Ecto neural progenitor cell (in vitro differentiated cells): ENCODE measurements at regions not wholly inside any gene's neighbourhood (a gene's known extent, or its start where the extent isn't known, plus 50 kb on each side); places are given as distances from the start of the nearest gene placed in this dataset.

ENCODE experiments used
- DNase-seq: peaks from one replicate; pipeline ENCODE4 v3.0.0-alpha.2; 2018; ENCODE audit warnings: low spot score

- no peak for DNase-seq
Measured at GRCh38 chr1:115492019-115492595, 149.7 kb upstream of the VANGL1 start.

- no peak for DNase-seq
Measured at GRCh38 chr1:115491298-115492018, 150.3 kb upstream of the VANGL1 start.

GRCh38 chr1:115479055-115479482, 141.0 kb upstream of the NGF start:
- DNase-seq: no peak

DNA sequence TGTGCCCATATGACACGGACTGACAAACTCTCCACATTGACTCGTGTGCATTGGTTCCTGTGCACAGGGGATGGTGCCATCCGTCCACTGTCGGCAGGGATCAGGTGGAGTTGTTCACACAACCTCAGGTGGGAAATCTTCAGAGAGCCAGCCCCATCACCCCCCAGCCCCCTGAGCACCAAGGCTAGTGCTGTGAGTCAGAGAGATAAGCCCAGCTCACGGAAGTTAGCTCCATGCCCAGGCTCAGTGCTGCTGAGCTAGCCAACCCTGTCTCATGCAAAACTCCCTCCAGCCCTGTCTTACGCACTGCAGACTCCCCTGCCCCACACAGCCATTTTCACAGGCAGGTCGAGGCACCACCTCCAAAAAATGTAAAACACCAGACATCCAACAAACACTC, 139.0 kb upstream of the NGF start:
- no peak for DNase-seq

DNA sequence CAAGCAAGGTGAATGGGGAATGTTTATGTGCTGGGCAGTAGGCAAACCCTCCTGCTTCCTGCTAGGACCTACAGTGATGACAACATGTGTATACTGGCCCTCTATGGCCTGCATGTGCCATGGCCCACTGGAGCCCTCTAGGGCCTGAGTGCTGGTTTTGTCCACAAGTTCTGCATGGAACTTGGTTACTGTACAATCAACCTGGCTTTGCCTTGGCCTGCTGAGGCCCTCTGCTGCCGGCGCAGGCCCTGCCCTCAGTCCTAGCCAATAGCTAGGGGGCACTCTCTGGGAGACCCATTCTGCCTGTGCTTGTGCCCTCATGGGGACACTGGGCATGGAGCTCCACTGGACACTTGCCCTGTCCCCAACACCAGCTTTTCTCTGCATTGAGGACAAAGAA, 138.6 kb upstream of the NGF start:
- DNase-seq: peak; percentile 34

GRCh38 chr1:115475901-115476300, 137.9 kb upstream of the NGF start:
- DNase-seq: no peak

GRCh38 chr1:115475252-115475651, 137.2 kb upstream of the NGF start:
- peak; percentile 13 for DNase-seq

DNA sequence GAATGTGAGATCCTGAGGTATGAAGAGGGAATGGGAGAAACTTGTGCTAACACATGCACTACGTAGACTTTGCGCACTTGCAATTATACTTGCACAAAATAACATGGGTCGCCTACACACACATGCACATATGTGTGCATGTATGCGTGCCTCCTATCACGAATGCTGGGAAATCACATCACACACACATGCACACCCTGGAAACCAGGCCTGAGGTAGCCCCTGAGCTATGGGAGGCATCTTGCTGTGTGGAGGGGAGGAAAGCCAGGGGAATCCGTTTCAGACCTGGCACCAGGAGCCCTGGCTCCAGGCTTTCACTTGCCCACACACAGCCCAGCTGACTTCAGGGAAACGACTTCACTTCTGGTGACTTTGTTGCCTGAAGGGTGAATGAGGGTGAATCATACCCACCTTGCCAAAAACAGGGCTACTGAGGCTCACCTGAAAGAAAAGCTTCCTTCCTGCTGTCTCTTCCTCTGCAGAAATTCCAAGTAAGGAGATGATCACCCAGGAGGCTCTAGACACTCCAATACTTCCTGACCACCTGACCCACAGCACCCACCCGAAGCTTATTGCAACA, 136.0 kb upstream of the NGF start:
- DNase-seq: peak; percentile 28

GRCh38 chr1:115469703-115470476, 131.8 kb upstream of the NGF start:
- peak; percentile 70 for DNase-seq

- DNase-seq: no peak
Measured at GRCh38 chr1:115467790-115468189, 129.7 kb upstream of the NGF start.

DNA sequence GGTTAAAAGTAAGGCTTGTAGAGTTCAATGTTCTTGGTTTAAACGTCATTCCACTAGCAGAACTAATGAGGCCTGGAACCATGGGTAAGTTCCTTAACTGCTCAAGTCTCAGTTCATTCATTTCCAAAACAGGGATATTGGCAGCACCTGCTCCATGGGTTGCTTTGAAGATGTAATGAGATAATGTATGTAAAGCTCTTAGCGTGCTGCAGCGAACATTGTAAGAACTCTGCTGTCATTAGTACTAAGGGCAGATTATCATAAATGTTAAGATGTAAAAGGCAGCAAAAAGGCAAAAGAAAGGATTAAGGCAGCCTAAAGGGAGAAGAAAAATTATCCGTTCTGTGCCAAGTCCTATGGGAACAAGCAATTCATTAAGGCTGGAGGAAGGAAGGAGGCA, 129.1 kb upstream of the NGF start:
- DNase-seq: no peak

- no peak for DNase-seq
Measured at GRCh38 chr1:115466433-115466832, 128.4 kb upstream of the NGF start.

GRCh38 chr1:115465802-115466363, 127.8 kb upstream of the NGF start:
- DNase-seq: no peak

GRCh38 chr1:115463347-115463746, 125.3 kb upstream of the NGF start:
- peak; percentile 22 for DNase-seq

- DNase-seq: no peak
Measured at GRCh38 chr1:115462566-115463076, 124.6 kb upstream of the NGF start.

- DNase-seq: no peak
Measured at GRCh38 chr1:115461526-115461925, 123.5 kb upstream of the NGF start.

DNA sequence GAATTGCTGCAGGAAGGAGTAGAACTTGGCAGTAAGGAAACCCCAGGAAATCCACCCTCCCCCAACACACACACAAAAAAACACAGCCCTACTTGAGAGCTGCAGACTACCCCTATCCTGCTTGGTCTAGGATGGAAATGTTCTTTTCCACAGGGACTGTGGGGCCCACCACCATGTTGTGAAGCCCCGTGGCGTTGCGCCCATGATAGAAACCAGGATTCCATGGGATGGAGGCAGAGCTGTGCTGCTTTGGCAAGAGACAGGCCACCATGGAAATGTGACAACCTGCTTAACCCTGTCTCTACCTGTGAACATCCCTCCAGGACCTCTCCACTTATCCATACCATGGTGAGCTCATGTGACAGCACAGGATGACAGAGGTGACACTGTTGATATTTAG, 121.1 kb upstream of the NGF start:
- DNase-seq: no peak

GRCh38 chr1:115458426-115459114, 120.5 kb upstream of the NGF start:
- DNase-seq: no peak

- DNase-seq: no peak
Measured at GRCh38 chr1:115457289-115457688, 119.2 kb upstream of the NGF start.

- DNase-seq: no peak
Measured at GRCh38 chr1:115456441-115456961, 118.5 kb upstream of the NGF start.

DNA sequence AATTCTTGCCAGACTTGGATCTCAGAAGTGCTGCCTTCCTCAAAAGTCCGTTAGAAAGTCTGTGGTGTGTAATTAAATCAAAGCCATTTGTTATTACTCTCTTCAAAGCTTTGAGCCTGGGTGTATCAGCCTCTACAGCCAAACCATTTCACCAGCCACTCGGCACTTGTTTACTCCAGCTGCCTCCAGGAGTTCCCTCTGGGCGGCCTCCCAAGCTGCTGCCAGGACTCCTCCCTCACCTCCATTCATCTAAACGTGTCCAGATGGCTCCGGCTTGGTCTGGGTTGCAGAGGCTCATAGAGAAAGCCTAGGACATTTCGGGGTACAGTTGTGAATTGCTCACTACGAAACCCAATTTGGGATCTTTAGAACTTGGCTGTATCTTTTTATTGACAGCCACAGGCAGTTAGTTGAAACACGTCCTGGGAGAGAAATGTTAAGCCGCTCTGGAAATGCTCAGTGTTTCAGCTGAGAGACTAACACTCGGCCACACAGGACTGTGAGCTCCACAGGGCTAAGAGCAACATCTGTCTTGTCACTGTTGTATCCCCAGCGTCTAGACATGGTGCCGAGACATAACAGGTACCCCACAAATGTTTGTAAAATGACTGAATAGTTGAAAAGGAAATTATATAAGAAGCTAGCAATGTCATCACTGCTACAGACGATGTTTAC, 116.9 kb upstream of the NGF start:
- DNase-seq: no peak
